ENCODE measurements at regions not wholly inside any gene's neighbourhood (a gene's known extent, or its start where the extent isn't known, plus 50 kb on each side); places are given as distances from the start of the nearest gene placed in this dataset.

- TF ChIP-seq, protein P1, sequence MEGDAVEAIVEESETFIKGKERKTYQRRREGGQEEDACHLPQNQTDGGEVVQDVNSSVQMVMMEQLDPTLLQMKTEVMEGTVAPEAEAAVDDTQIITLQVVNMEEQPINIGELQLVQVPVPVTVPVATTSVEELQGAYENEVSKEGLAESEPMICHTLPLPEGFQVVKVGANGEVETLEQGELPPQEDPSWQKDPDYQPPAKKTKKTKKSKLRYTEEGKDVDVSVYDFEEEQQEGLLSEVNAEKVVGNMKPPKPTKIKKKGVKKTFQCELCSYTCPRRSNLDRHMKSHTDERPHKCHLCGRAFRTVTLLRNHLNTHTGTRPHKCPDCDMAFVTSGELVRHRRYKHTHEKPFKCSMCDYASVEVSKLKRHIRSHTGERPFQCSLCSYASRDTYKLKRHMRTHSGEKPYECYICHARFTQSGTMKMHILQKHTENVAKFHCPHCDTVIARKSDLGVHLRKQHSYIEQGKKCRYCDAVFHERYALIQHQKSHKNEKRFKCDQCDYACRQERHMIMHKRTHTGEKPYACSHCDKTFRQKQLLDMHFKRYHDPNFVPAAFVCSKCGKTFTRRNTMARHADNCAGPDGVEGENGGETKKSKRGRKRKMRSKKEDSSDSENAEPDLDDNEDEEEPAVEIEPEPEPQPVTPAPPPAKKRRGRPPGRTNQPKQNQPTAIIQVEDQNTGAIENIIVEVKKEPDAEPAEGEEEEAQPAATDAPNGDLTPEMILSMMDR (conservative IDR thresholded peaks at IDR 0.05; ENCODE audit: low read depth, low read length) = no peak
- TF ChIP-seq EZH2 (IDR thresholded peaks at IDR 0.05; ENCODE audit: low read length, unreplicated experiment) = no peak
Measured at GRCh38 chr7:69204943-69205342, 393.3 kb upstream of the AUTS2 start.
